ENCODE measurements at regions not wholly inside any gene's neighbourhood (a gene's known extent, or its start where the extent isn't known, plus 50 kb on each side); places are given as distances from the start of the nearest gene placed in this dataset.

DNA sequence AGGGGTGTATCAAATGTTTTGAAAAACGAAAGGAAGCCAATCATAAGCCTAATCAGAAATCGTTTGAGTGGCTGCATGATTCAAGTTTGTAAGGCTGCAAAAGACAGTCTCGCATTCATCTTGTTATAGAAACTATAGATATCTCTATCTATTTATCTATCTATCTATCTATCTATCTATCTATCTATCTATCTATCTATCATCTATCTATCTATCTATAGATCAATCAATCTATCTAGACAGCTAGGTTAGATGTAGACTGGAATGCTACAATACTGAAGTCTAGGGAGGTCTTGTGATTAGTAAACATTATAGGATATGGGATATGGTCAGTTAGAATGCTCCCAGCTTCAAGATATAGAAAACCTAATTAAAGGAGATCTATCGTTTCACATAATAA lies 52.2 kb upstream of the BTG1 start:
- H3K4me3 Mint-ChIP-seq = no peak overlapping the region
- Histone ChIP-seq H3K9me2 (ENCODE audit: insufficient read depth) (peaks cover 12% of the 10 kb centered on the region), H4K20me1 (replicated peaks; ENCODE audit: insufficient read depth) (no peaks in the 10 kb centered on the region), H3K36me3 (ENCODE audit: insufficient read depth) (no peaks in the 10 kb centered on the region), H3K27ac (ENCODE audit: low read depth) (no peak overlapping the region), H3K4me3 (no peak overlapping the region), H3K27me3 (ENCODE audit: insufficient read depth) (no peaks in the 10 kb centered on the region), H3K79me2 (replicated peaks; ENCODE audit: insufficient read depth) (no peaks in the 10 kb centered on the region), H3K4me2 (no peak overlapping the region), H3K4me1 (ENCODE audit: insufficient read depth) (peaks cover 5% of the 10 kb centered on the region), H3F3A (replicated peaks; ENCODE audit: low read depth) (no peaks in the 10 kb centered on the region), H2AFZ (no peak overlapping the region)
- ATAC-seq (no peak), DNase-seq (ENCODE audit: low spot score) (no peak)
- peaks cover 5% of the 10 kb centered on the region; the same call in 1 of the 3 replicates for H3K36me3 Mint-ChIP-seq (ENCODE audit: low read depth)
- H3K4me1 Mint-ChIP-seq = peaks cover 8% of the 10 kb centered on the region; the same call in 2 of the 3 replicates
- TF ChIP-seq ZNF331 (CRISPR knock-in tag; IDR thresholded peaks at IDR 0.05; ENCODE audit: low read depth) (no peak), NANOG (IDR thresholded peaks at IDR 0.05; ENCODE audit: borderline replicate concordance) (no peak)
- TF ChIP-seq, protein P1, sequence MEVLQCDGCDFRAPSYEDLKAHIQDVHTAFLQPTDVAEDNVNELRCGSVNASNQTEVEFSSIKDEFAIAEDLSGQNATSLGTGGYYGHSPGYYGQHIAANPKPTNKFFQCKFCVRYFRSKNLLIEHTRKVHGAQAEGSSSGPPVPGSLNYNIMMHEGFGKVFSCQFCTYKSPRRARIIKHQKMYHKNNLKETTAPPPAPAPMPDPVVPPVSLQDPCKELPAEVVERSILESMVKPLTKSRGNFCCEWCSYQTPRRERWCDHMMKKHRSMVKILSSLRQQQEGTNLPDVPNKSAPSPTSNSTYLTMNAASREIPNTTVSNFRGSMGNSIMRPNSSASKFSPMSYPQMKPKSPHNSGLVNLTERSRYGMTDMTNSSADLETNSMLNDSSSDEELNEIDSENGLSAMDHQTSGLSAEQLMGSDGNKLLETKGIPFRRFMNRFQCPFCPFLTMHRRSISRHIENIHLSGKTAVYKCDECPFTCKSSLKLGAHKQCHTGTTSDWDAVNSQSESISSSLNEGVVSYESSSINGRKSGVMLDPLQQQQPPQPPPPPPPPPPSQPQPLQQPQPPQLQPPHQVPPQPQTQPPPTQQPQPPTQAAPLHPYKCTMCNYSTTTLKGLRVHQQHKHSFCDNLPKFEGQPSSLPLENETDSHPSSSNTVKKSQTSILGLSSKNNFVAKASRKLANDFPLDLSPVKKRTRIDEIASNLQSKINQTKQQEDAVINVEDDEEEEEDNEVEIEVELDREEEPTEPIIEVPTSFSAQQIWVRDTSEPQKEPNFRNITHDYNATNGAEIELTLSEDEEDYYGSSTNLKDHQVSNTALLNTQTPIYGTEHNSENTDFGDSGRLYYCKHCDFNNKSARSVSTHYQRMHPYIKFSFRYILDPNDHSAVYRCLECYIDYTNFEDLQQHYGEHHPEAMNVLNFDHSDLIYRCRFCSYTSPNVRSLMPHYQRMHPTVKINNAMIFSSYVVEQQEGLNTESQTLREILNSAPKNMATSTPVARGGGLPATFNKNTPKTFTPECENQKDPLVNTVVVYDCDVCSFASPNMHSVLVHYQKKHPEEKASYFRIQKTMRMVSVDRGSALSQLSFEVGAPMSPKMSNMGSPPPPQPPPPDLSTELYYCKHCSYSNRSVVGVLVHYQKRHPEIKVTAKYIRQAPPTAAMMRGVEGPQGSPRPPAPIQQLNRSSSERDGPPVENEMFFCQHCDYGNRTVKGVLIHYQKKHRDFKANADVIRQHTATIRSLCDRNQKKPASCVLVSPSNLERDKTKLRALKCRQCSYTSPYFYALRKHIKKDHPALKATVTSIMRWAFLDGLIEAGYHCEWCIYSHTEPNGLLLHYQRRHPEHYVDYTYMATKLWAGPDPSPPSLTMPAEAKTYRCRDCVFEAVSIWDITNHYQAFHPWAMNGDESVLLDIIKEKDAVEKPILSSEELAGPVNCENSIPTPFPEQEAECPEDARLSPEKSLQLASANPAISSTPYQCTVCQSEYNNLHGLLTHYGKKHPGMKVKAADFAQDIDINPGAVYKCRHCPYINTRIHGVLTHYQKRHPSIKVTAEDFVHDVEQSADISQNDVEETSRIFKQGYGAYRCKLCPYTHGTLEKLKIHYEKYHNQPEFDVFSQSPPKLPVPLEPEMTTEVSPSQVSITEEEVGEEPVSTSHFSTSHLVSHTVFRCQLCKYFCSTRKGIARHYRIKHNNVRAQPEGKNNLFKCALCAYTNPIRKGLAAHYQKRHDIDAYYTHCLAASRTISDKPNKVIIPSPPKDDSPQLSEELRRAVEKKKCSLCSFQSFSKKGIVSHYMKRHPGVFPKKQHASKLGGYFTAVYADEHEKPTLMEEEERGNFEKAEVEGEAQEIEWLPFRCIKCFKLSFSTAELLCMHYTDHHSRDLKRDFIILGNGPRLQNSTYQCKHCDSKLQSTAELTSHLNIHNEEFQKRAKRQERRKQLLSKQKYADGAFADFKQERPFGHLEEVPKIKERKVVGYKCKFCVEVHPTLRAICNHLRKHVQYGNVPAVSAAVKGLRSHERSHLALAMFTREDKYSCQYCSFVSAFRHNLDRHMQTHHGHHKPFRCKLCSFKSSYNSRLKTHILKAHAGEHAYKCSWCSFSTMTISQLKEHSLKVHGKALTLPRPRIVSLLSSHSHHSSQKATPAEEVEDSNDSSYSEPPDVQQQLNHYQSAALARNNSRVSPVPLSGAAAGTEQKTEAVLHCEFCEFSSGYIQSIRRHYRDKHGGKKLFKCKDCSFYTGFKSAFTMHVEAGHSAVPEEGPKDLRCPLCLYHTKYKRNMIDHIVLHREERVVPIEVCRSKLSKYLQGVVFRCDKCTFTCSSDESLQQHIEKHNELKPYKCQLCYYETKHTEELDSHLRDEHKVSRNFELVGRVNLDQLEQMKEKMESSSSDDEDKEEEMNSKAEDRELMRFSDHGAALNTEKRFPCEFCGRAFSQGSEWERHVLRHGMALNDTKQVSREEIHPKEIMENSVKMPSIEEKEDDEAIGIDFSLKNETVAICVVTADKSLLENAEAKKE (CRISPR knock-in tag; IDR thresholded peaks at IDR 0.05) = no peak
- H3K27ac Mint-ChIP-seq = no peak overlapping the region
- H3K27me3 Mint-ChIP-seq (ENCODE audit: insufficient read depth, low read depth, poor library complexity) = no peaks in the 10 kb centered on the region
- H3K9me3 Mint-ChIP-seq = 0 out of 3 replicates have a peak, but pooled peaks cover 5% of the 10 kb centered on the region

DNA sequence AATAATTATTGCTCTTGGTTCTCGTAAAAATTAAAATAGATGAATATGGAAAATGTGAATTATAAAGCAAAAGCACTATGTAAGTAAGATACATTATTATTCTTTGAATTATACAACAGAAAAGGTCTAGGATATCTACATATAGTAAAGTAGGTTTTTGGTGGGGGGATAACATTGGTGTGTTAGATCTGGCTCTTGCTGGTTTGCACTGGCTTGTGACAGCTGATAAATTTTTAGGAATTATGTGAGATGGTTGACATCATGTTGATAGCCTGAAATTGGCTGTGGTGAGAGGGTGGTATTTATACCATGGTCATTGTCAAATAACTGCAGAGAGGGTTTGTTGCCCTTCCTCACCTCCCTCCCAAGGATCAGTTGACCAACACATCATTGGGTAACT lies 50.7 kb upstream of the BTG1 start:
- peaks cover 5% of the 10 kb centered on the region for H3K4me1 ChIP-seq (ENCODE audit: insufficient read depth)
- no peak for DNase-seq (ENCODE audit: low spot score)
- H2AFZ ChIP-seq = no peak overlapping the region
- Mint-ChIP-seq H3K4me1 (peaks cover 10% of the 10 kb centered on the region; the same call in 2 of the 3 replicates), H3K9me3 (0 out of 3 replicates have a peak, but pooled peaks cover 5% of the 10 kb centered on the region), H3K36me3 (ENCODE audit: low read depth) (peaks cover 5% of the 10 kb centered on the region; the same call in 1 of the 3 replicates), H3K27ac (no peak overlapping the region), H3K27me3 (ENCODE audit: insufficient read depth, low read depth, poor library complexity) (no peaks in the 10 kb centered on the region), H3K4me3 (no peak overlapping the region)
- peaks cover 9% of the 10 kb centered on the region for H3K9me2 ChIP-seq (ENCODE audit: insufficient read depth)
- H4K20me1 ChIP-seq (replicated peaks; ENCODE audit: insufficient read depth) = no peaks in the 10 kb centered on the region
- TF ChIP-seq ZNF331 (CRISPR knock-in tag; IDR thresholded peaks at IDR 0.05; ENCODE audit: low read depth) (no peak), JUNB (IDR thresholded peaks at IDR 0.05; ENCODE audit: unreplicated experiment) (no peak), EZH2phosphoT487 (IDR thresholded peaks at IDR 0.05; ENCODE audit: unreplicated experiment) (no peak), NANOG (IDR thresholded peaks at IDR 0.05; ENCODE audit: borderline replicate concordance) (no peak)
- TF ChIP-seq, protein P2, sequence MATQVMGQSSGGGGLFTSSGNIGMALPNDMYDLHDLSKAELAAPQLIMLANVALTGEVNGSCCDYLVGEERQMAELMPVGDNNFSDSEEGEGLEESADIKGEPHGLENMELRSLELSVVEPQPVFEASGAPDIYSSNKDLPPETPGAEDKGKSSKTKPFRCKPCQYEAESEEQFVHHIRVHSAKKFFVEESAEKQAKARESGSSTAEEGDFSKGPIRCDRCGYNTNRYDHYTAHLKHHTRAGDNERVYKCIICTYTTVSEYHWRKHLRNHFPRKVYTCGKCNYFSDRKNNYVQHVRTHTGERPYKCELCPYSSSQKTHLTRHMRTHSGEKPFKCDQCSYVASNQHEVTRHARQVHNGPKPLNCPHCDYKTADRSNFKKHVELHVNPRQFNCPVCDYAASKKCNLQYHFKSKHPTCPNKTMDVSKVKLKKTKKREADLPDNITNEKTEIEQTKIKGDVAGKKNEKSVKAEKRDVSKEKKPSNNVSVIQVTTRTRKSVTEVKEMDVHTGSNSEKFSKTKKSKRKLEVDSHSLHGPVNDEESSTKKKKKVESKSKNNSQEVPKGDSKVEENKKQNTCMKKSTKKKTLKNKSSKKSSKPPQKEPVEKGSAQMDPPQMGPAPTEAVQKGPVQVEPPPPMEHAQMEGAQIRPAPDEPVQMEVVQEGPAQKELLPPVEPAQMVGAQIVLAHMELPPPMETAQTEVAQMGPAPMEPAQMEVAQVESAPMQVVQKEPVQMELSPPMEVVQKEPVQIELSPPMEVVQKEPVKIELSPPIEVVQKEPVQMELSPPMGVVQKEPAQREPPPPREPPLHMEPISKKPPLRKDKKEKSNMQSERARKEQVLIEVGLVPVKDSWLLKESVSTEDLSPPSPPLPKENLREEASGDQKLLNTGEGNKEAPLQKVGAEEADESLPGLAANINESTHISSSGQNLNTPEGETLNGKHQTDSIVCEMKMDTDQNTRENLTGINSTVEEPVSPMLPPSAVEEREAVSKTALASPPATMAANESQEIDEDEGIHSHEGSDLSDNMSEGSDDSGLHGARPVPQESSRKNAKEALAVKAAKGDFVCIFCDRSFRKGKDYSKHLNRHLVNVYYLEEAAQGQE (IDR thresholded peaks at IDR 0.05; ENCODE audit: unreplicated experiment) = no peak
- TF ChIP-seq, protein P3, sequence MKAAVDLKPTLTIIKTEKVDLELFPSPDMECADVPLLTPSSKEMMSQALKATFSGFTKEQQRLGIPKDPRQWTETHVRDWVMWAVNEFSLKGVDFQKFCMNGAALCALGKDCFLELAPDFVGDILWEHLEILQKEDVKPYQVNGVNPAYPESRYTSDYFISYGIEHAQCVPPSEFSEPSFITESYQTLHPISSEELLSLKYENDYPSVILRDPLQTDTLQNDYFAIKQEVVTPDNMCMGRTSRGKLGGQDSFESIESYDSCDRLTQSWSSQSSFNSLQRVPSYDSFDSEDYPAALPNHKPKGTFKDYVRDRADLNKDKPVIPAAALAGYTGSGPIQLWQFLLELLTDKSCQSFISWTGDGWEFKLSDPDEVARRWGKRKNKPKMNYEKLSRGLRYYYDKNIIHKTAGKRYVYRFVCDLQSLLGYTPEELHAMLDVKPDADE (IDR thresholded peaks at IDR 0.05) = no peak
- no peak overlapping the region for H3K4me3 ChIP-seq
- no peaks in the 10 kb centered on the region for H3K27me3 ChIP-seq (ENCODE audit: insufficient read depth)
- H3K4me2 ChIP-seq = no peak overlapping the region
- no peaks in the 10 kb centered on the region for H3F3A ChIP-seq (replicated peaks; ENCODE audit: low read depth)
- no peak for ATAC-seq
- no peaks in the 10 kb centered on the region for H3K36me3 ChIP-seq (ENCODE audit: insufficient read depth)
- H3K79me2 ChIP-seq (replicated peaks; ENCODE audit: insufficient read depth) = no peaks in the 10 kb centered on the region
- no peak overlapping the region for H3K27ac ChIP-seq (ENCODE audit: low read depth)

Measured in GM23338 (cell line).